Activated T-cell treated with anti-CD3 and anti-CD28 coated beads, Interleukin-2, amount 50 U/mL, for 72 hours (primary cell): ENCODE measurements at regions not wholly inside any gene's neighbourhood (a gene's known extent, or its start where the extent isn't known, plus 50 kb on each side); places are given as distances from the start of the nearest gene placed in this dataset.

ENCODE experiments used
- ATAC-seq, 2 donors: fragments of 150-1000 bp; cut with Tn5 transposase; replicated peaks in 1 of 2; 2 replicates each; pipeline ENCODE4 v1.10.0; 2021; ENCODE audit warnings: moderate library complexity in 2 of 2, mild to moderate bottlenecking in 1 of 2
- DNase-seq, 2 donors: peaks; one replicate each; pipeline ENCODE4 v3.0.0; 2021 to 2022; ENCODE audit warnings: mixed read lengths in 1 of 2
- H3K27ac Mint-ChIP-seq: one replicate; pipeline ENCODE4 v1.8.0; 2022; ENCODE audit warnings: mild to moderate bottlenecking, moderate library complexity, mixed read lengths
- H3K27me3 Mint-ChIP-seq: one replicate; pipeline ENCODE4 v1.8.0; 2022; ENCODE audit warnings: low read depth, mixed read lengths
- H3K36me3 Mint-ChIP-seq, 2 donors: one replicate each; pipeline ENCODE4 v1.8.0; 2022; ENCODE audit warnings: mixed read lengths in 2 of 2, mild to moderate bottlenecking in 1 of 2; ENCODE audit not compliant: insufficient read depth in 2 of 2
- H3K4me1 Mint-ChIP-seq: one replicate; pipeline ENCODE4 v1.8.0; 2022; ENCODE audit warnings: low read depth, mixed read lengths
- H3K4me3 Mint-ChIP-seq, 2 donors: one replicate each; pipeline ENCODE4 v1.8.0; 2022; ENCODE audit warnings: mild to moderate bottlenecking in 2 of 2, mixed read lengths in 2 of 2, moderate library complexity in 2 of 2
- H3K9me3 Mint-ChIP-seq, 2 donors: one replicate each; pipeline ENCODE4 v1.8.0; 2022; ENCODE audit warnings: mixed read lengths in 2 of 2

GRCh38 chr10:43775384-43775783 is 126.7 kb upstream of the ZNF32 start:
- Mint-ChIP-seq H3K36me3 (peaks cover 0 to 3% of the 10 kb centered on the region in 2 donors), H3K4me3 (no peak overlapping the region), H3K27ac (no peak overlapping the region), H3K4me1 (peaks cover 13% of the 10 kb centered on the region), H3K27me3 (peaks cover 6% of the 10 kb centered on the region), H3K9me3 (peaks cover 0 to 2% of the 10 kb centered on the region in 2 donors)
- DNase-seq: no peak
- no peak for ATAC-seq

- DNase-seq (no peak), ATAC-seq (no peak)
- H3K4me1 Mint-ChIP-seq: peaks cover 10% of the 10 kb centered on the region
- peaks cover 0 to 3% of the 10 kb centered on the region in 2 donors for H3K36me3 Mint-ChIP-seq
- H3K4me3 Mint-ChIP-seq: no peak overlapping the region
- peaks cover 2% of the 10 kb centered on the region in 2 donors for H3K9me3 Mint-ChIP-seq
- no peak overlapping the region for H3K27ac Mint-ChIP-seq
- peaks cover 6% of the 10 kb centered on the region for H3K27me3 Mint-ChIP-seq
These were observed 125.6 kb upstream of the ZNF32 start for GRCh38 chr10:43774234-43774769.

GRCh38 chr10:43773736-43774135 is 125.1 kb upstream of the ZNF32 start:
- Mint-ChIP-seq H3K36me3 (peaks cover 0 to 3% of the 10 kb centered on the region in 2 donors), H3K27me3 (peaks cover 6% of the 10 kb centered on the region), H3K4me3 (no peak overlapping the region), H3K9me3 (peaks cover 2% of the 10 kb centered on the region in 2 donors), H3K27ac (no peak overlapping the region), H3K4me1 (peaks cover 4% of the 10 kb centered on the region)
- no peak for ATAC-seq
- DNase-seq: no peak

- DNase-seq: no peak
- no peak overlapping the region for H3K4me3 Mint-ChIP-seq
- H3K27ac Mint-ChIP-seq: no peak overlapping the region
- peaks cover 5% of the 10 kb centered on the region in 2 donors for H3K9me3 Mint-ChIP-seq
- no peaks in the 10 kb centered on the region for H3K4me1 Mint-ChIP-seq
- peaks cover 0 to 3% of the 10 kb centered on the region in 2 donors for H3K36me3 Mint-ChIP-seq
- no peak for ATAC-seq
- peaks cover 6% of the 10 kb centered on the region for H3K27me3 Mint-ChIP-seq
These were observed 123.5 kb upstream of the ZNF32 start for GRCh38 chr10:43772171-43772570.

- H3K27me3 Mint-ChIP-seq: peaks cover 6% of the 10 kb centered on the region
- no peak for DNase-seq
- H3K4me3 Mint-ChIP-seq: no peak overlapping the region
- H3K9me3 Mint-ChIP-seq: peaks cover 5 to 8% of the 10 kb centered on the region in 2 donors
- H3K27ac Mint-ChIP-seq: no peak overlapping the region
- no peak for ATAC-seq
- peaks cover 0 to 3% of the 10 kb centered on the region in 2 donors for H3K36me3 Mint-ChIP-seq
- H3K4me1 Mint-ChIP-seq: no peaks in the 10 kb centered on the region
These were observed 123.0 kb upstream of the ZNF32 start for GRCh38 chr10:43771675-43772074.

GRCh38 chr10:43765516-43765915 is 116.8 kb upstream of the ZNF32 start:
- Mint-ChIP-seq H3K27me3 (no peaks in the 10 kb centered on the region), H3K9me3 (peaks cover 5 to 6% of the 10 kb centered on the region in 2 donors), H3K27ac (peak overlapping the region; percentile 45), H3K4me3 (no peak overlapping the region), H3K36me3 (no peaks in the 10 kb centered on the region), H3K4me1 (no peaks in the 10 kb centered on the region)
- DNase-seq (no peak), ATAC-seq (no peak)

GRCh38 chr10:43763846-43764245 is 115.2 kb upstream of the ZNF32 start:
- no peak for ATAC-seq
- H3K4me1 Mint-ChIP-seq: no peaks in the 10 kb centered on the region
- no peaks in the 10 kb centered on the region for H3K36me3 Mint-ChIP-seq
- peaks cover 3 to 6% of the 10 kb centered on the region in 2 donors for H3K9me3 Mint-ChIP-seq
- no peak for DNase-seq
- no peak overlapping the region for H3K27ac Mint-ChIP-seq
- no peaks in the 10 kb centered on the region for H3K27me3 Mint-ChIP-seq
- no peak overlapping the region for H3K4me3 Mint-ChIP-seq

- Mint-ChIP-seq H3K4me3 (no peak overlapping the region), H3K4me1 (no peaks in the 10 kb centered on the region), H3K27me3 (no peaks in the 10 kb centered on the region), H3K9me3 (no peaks in the 10 kb centered on the region), H3K36me3 (no peaks in the 10 kb centered on the region), H3K27ac (no peak overlapping the region)
- ATAC-seq (no peak), DNase-seq (no peak)
These were observed 111.8 kb upstream of the ZNF32 start for GRCh38 chr10:43760514-43760913.

GRCh38 chr10:43759216-43759615 is 110.5 kb upstream of the ZNF32 start:
- H3K27ac Mint-ChIP-seq: no peak overlapping the region
- H3K36me3 Mint-ChIP-seq: no peaks in the 10 kb centered on the region
- H3K4me3 Mint-ChIP-seq: no peak overlapping the region

GRCh38 chr10:43756341-43756740 is 107.7 kb upstream of the ZNF32 start:
- Mint-ChIP-seq H3K9me3 (no peaks in the 10 kb centered on the region), H3K27ac (no peak overlapping the region), H3K36me3 (no peaks in the 10 kb centered on the region), H3K4me3 (no peak overlapping the region), H3K27me3 (no peaks in the 10 kb centered on the region), H3K4me1 (no peaks in the 10 kb centered on the region)
- no peak for ATAC-seq
- no peak for DNase-seq

More at GRCh38 chr10:43759216-43759615, 110.5 kb upstream of the ZNF32 start:
- H3K9me3 Mint-ChIP-seq: no peaks in the 10 kb centered on the region
- no peaks in the 10 kb centered on the region for H3K27me3 Mint-ChIP-seq
- no peak for ATAC-seq
- DNase-seq: no peak
- no peaks in the 10 kb centered on the region for H3K4me1 Mint-ChIP-seq

GRCh38 chr10:43754569-43755260 is 106.0 kb upstream of the ZNF32 start:
- DNase-seq (no peak), ATAC-seq (no peak)
- H3K9me3 Mint-ChIP-seq: no peaks in the 10 kb centered on the region
- H3K27ac Mint-ChIP-seq: no peak overlapping the region
- H3K27me3 Mint-ChIP-seq: no peaks in the 10 kb centered on the region
- no peak overlapping the region for H3K4me3 Mint-ChIP-seq
- H3K36me3 Mint-ChIP-seq: no peaks in the 10 kb centered on the region
- H3K4me1 Mint-ChIP-seq: no peaks in the 10 kb centered on the region

GRCh38 chr10:43753397-43754061 is 104.8 kb upstream of the ZNF32 start:
- Mint-ChIP-seq H3K4me1 (no peaks in the 10 kb centered on the region), H3K27ac (no peak overlapping the region), H3K4me3 (no peak overlapping the region), H3K9me3 (no peaks in the 10 kb centered on the region), H3K27me3 (peaks cover 9% of the 10 kb centered on the region), H3K36me3 (no peaks in the 10 kb centered on the region)
- ATAC-seq: no peak
- no peak for DNase-seq

- ATAC-seq: no peak
- DNase-seq: no peak
- no peaks in the 10 kb centered on the region for H3K36me3 Mint-ChIP-seq
- no peaks in the 10 kb centered on the region for H3K4me1 Mint-ChIP-seq
- H3K27me3 Mint-ChIP-seq: peaks cover 9% of the 10 kb centered on the region
- no peak overlapping the region for H3K27ac Mint-ChIP-seq
- H3K9me3 Mint-ChIP-seq: no peaks in the 10 kb centered on the region
- H3K4me3 Mint-ChIP-seq: no peak overlapping the region
These were observed 104.0 kb upstream of the ZNF32 start for GRCh38 chr10:43752682-43753081.
